HCT116 (cell line): ENCODE measurements at regions not wholly inside any gene's neighbourhood (a gene's known extent, or its start where the extent isn't known, plus 50 kb on each side); places are given as distances from the start of the nearest gene placed in this dataset.

Experiments
- ATAC-seq: fragments of 200-7000 bp; cut with Tn5 transposase; 2 replicates; pipeline ENCODE4 v1.9.1; 2020; ENCODE audit warnings: mild to moderate bottlenecking, moderate library complexity
- BruUV-seq: library from RNA; stranded (reverse); fragments of 400-500 nt; replicated peaks from 2 replicates; lab custom pipeline; 2021; lab: Mats Ljungman, UMichigan
- CTCF ChIA-PET: fragments of 300-600 bp; sonication (Branson Sonifier 250); formaldehyde crosslinking; loops from one replicate; lab custom pipeline; 2021; ENCODE audit warnings: antibody characterized with exemption; lab: Charles Lee
- POLR2A ChIA-PET: fragments of 300-600, 350-600 bp; sonication (Branson Sonifier 250); formaldehyde crosslinking; loops from one replicate; lab custom pipeline; 2021; ENCODE audit warnings: antibody characterized with exemption; lab: Charles Lee
- RAD21 ChIA-PET, 2 experiments: fragments of 300-600 bp; sonication (Branson Sonifier 250); formaldehyde crosslinking; loops; one replicate each; lab custom pipeline; 2023; ENCODE audit warnings: low total read pairs in 2 of 2; ENCODE audit not compliant: uncharacterized antibody in 2 of 2, unreplicated experiment in 2 of 2, low non-redundant PET in 1 of 2; lab: Charles Lee
- DNase-seq: peaks from one replicate; pipeline ENCODE4 v3.0.0-alpha.2; 2010; ENCODE audit warnings: low read depth, low spot score
- H2AFZ ChIP-seq: fragments of 200-600 bp; shearing (Covaris generic), sonication (generic); 2 replicates; pipeline ENCODE4 v1.6.1; 2017; ENCODE audit warnings: low read depth, mixed run types, mixed read lengths, antibody characterized with exemption, low read length; ENCODE audit not compliant: poor library complexity, severe bottlenecking
- H3K27ac ChIP-seq: 2 replicates; pipeline ENCODE4 v1.5.1; 2012; ENCODE audit warnings: low read depth, low read length
- H3K27me3 ChIP-seq: fragments of 200-600 bp; sonication (generic); 2 replicates; pipeline ENCODE4 v1.6.1; 2016; ENCODE audit warnings: mixed run types, low read length, mixed read lengths; ENCODE audit not compliant: insufficient read depth
- H3K36me3 ChIP-seq, 2 experiments: fragments of 200-500 bp in 1 of 2; fragments of 200-600 bp in 1 of 2; sonication (Bioruptor generic) in 1 of 2; sonication (generic) in 1 of 2; 2 replicates each; pipeline versions ENCODE4 v1.5.1 to v1.6.1; 2014 to 2016; ENCODE audit warnings: low read length in 2 of 2, inconsistent platforms in 1 of 2, mixed read lengths in 1 of 2, mixed run types in 1 of 2; ENCODE audit not compliant: insufficient read depth in 2 of 2, control insufficient read depth in 1 of 2
- H3K4me1 ChIP-seq, 2 experiments: fragments of 200-600 bp in 1 of 2; sonication (generic) in 1 of 2; 2 replicates each; pipeline versions ENCODE4 v1.5.1 to v1.6.1; 2012 to 2017; ENCODE audit warnings: low read length in 2 of 2, inconsistent platforms in 1 of 2, mild to moderate bottlenecking in 1 of 2, mixed read lengths in 1 of 2, mixed run types in 1 of 2, moderate library complexity in 1 of 2; ENCODE audit not compliant: insufficient read depth in 2 of 2, control insufficient read depth in 1 of 2
- H3K4me2 ChIP-seq: fragments of 200-600 bp; sonication (generic); 2 replicates; pipeline ENCODE4 v1.6.1; 2017; ENCODE audit warnings: mixed run types, low read length, mixed read lengths
- H3K4me3 ChIP-seq, 2 experiments: fragments of 200-600 bp in 1 of 2; sonication (generic) in 1 of 2; replicated peaks in 1 of 2; 2 replicates each; pipeline ENCODE4 v1.5.1; 2011 to 2016; ENCODE audit warnings: low read length in 2 of 2, control low read depth in 1 of 2, low read depth in 1 of 2, mild to moderate bottlenecking in 1 of 2, mixed read lengths in 1 of 2, mixed run types in 1 of 2
- H3K79me2 ChIP-seq: fragments of 200-600 bp; sonication (generic); 2 replicates; pipeline ENCODE4 v1.6.1; 2017; ENCODE audit warnings: mild to moderate bottlenecking, mixed run types, low read length, moderate library complexity, mixed read lengths; ENCODE audit not compliant: insufficient read depth
- H3K9ac ChIP-seq: fragments of 200-600 bp; sonication (generic); 2 replicates; pipeline ENCODE4 v1.6.1; 2016; ENCODE audit warnings: low read length, mixed read lengths
- H3K9me2 ChIP-seq: fragments of 200-600 bp; sonication (generic), shearing (Covaris generic); 2 replicates; pipeline ENCODE4 v1.6.1; 2017; ENCODE audit warnings: mixed run types, mild to moderate bottlenecking, moderate library complexity; ENCODE audit not compliant: insufficient read depth
- H3K9me3 ChIP-seq, 2 experiments: fragments of 200-500 bp in 1 of 2; fragments of 200-600 bp in 1 of 2; sonication (Bioruptor generic) in 1 of 2; sonication (generic) in 1 of 2; 2 replicates each; pipeline ENCODE4 v1.6.1; 2014 to 2017; ENCODE audit warnings: low read length in 2 of 2, mixed read lengths in 2 of 2, inconsistent platforms in 1 of 2, low read depth in 1 of 2, mild to moderate bottlenecking in 1 of 2, mixed run types in 1 of 2, moderate library complexity in 1 of 2; ENCODE audit not compliant: control insufficient read depth in 1 of 2, insufficient read depth in 1 of 2
- H4K20me1 ChIP-seq: fragments of 200-600 bp; sonication (generic), shearing (Covaris generic); 2 replicates; pipeline ENCODE4 v1.6.1; 2017; ENCODE audit warnings: mixed run types, mild to moderate bottlenecking, moderate library complexity; ENCODE audit not compliant: insufficient read depth
- CEBPB ChIP-seq: IDR thresholded peaks from 2 replicates; pipeline ENCODE4 v1.6.1; 2012; ENCODE audit warnings: low read depth
- ELF1 ChIP-seq: IDR thresholded peaks from 2 replicates; pipeline ENCODE4 v1.6.1; 2012; ENCODE audit warnings: low read depth, borderline replicate concordance
- EZH2 ChIP-seq: fragments of 200-600 bp; sonication (generic); IDR thresholded peaks from 2 replicates; pipeline ENCODE4 v1.6.1; 2017; ENCODE audit warnings: antibody characterized with exemption, mixed run types
- EZH2phosphoT487 ChIP-seq: fragments of 200-600 bp; IDR thresholded peaks from 2 replicates; pipeline ENCODE4 v1.6.1; 2018; ENCODE audit warnings: antibody characterized with exemption, borderline replicate concordance
- FOSL1 ChIP-seq: IDR thresholded peaks from 2 replicates; pipeline ENCODE4 v1.6.1; 2012; ENCODE audit warnings: low read depth
- JUND ChIP-seq: IDR thresholded peaks from 2 replicates; pipeline ENCODE4 v1.6.1; 2012
- POLR2A ChIP-seq: IDR thresholded peaks from 2 replicates; pipeline ENCODE4 v1.7.0; 2011; ENCODE audit warnings: borderline replicate concordance; ENCODE audit not compliant: insufficient read depth, insufficient read length; ENCODE audit errors: extremely low read depth
- SIN3A ChIP-seq: IDR thresholded peaks from 2 replicates; pipeline ENCODE4 v1.6.1; 2012; ENCODE audit warnings: low read depth
- TCF7L2 ChIP-seq: IDR thresholded peaks from 2 replicates; pipeline ENCODE4 v1.7.0; 2011; ENCODE audit warnings: borderline replicate concordance, inconsistent platforms; ENCODE audit not compliant: insufficient read depth, insufficient read length; ENCODE audit errors: extremely low read depth
- ZNF274 ChIP-seq: fragments of 200-500 bp; sonication (Bioruptor generic); IDR thresholded peaks from 2 replicates; pipeline ENCODE4 v1.6.1; 2014; ENCODE audit warnings: mild to moderate bottlenecking, low read depth, low read length, inconsistent platforms
- intact Hi-C: fragments of 100-400 bp; cut with micrococcal nuclease; formaldehyde crosslinking; loops from 2 replicates; pipeline ENCODE4 v1.10.0; 2022
- TF ChIP-seq, protein P1 (sequence below): IDR thresholded peaks from 2 replicates; pipeline ENCODE4 v1.6.1; 2011; ENCODE audit warnings: mild to moderate bottlenecking, low read length, moderate library complexity; ENCODE audit not compliant: insufficient replicate concordance; ENCODE audit errors: extremely low read depth
- TF ChIP-seq, protein P2 (sequence below), 3 experiments: fragments of 200-600 bp in 1 of 3; sonication (generic) in 1 of 3; IDR thresholded peaks in 2 of 3; conservative IDR thresholded peaks in 1 of 3; 2 replicates each; pipeline ENCODE4 v1.5.1; 2012 to 2017; ENCODE audit warnings: low read depth in 2 of 3, low read length in 2 of 3, antibody characterized with exemption in 1 of 3, borderline replicate concordance in 1 of 3, control low read depth in 1 of 3, mild to moderate bottlenecking in 1 of 3, mixed read lengths in 1 of 3, mixed run types in 1 of 3, moderate library complexity in 1 of 3; ENCODE audit not compliant: insufficient read depth in 1 of 3
- TF ChIP-seq, protein P3 (sequence below): IDR thresholded peaks from 2 replicates; pipeline ENCODE4 v1.6.1; 2012

DNA sequence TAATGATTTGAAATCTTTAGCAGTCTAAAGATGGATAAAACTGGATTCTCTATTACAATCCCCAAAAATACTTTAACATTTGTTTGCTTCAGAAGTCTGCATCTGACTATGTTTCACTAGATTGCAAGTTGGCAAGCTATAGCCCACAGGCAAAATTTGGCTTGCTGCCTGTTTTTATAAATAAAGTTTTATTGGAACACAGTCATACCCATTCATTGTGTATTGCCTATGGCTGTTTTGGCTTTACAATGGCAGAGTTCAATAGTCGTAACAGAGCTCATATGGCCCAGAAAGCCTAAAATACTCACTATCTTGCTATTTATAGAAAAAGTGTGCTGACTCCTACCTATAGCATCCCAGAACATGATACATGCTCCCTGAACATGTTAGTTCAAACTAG lies 89.0 kb upstream of the GPR141 start:
- Histone ChIP-seq H3K4me1 (no peaks in the 10 kb centered on the region), H3K27ac (no peak overlapping the region), H3K9me2 (no peaks in the 10 kb centered on the region), H3K36me3 (no peaks in the 10 kb centered on the region), H2AFZ (no peak overlapping the region), H3K4me2 (no peak overlapping the region), H3K27me3 (no peaks in the 10 kb centered on the region), H3K9me3 (no peaks in the 10 kb centered on the region), H3K4me3 (no peak overlapping the region), H3K79me2 (no peaks in the 10 kb centered on the region), H4K20me1 (no peaks in the 10 kb centered on the region), H3K9ac (no peak overlapping the region)
- RAD21 ChIA-PET = no interaction called here
- BruUV-seq = no TSS peak
- CTCF ChIA-PET = no interaction called here
- intact Hi-C loops = no loop called here
- POLR2A ChIA-PET = no interaction called here
- TF ChIP-seq FOSL1 = no peak
- TF ChIP-seq, protein P1, sequence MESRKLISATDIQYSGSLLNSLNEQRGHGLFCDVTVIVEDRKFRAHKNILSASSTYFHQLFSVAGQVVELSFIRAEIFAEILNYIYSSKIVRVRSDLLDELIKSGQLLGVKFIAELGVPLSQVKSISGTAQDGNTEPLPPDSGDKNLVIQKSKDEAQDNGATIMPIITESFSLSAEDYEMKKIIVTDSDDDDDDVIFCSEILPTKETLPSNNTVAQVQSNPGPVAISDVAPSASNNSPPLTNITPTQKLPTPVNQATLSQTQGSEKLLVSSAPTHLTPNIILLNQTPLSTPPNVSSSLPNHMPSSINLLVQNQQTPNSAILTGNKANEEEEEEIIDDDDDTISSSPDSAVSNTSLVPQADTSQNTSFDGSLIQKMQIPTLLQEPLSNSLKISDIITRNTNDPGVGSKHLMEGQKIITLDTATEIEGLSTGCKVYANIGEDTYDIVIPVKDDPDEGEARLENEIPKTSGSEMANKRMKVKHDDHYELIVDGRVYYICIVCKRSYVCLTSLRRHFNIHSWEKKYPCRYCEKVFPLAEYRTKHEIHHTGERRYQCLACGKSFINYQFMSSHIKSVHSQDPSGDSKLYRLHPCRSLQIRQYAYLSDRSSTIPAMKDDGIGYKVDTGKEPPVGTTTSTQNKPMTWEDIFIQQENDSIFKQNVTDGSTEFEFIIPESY = no peak
- TF ChIP-seq JUND = no peak
- TF ChIP-seq EZH2 = no peak
- TF ChIP-seq, protein P2, sequence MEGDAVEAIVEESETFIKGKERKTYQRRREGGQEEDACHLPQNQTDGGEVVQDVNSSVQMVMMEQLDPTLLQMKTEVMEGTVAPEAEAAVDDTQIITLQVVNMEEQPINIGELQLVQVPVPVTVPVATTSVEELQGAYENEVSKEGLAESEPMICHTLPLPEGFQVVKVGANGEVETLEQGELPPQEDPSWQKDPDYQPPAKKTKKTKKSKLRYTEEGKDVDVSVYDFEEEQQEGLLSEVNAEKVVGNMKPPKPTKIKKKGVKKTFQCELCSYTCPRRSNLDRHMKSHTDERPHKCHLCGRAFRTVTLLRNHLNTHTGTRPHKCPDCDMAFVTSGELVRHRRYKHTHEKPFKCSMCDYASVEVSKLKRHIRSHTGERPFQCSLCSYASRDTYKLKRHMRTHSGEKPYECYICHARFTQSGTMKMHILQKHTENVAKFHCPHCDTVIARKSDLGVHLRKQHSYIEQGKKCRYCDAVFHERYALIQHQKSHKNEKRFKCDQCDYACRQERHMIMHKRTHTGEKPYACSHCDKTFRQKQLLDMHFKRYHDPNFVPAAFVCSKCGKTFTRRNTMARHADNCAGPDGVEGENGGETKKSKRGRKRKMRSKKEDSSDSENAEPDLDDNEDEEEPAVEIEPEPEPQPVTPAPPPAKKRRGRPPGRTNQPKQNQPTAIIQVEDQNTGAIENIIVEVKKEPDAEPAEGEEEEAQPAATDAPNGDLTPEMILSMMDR (IDR thresholded peaks at IDR 0.05 in 2 of 3, conservative IDR thresholded peaks at IDR 0.05 in 1 of 3; ENCODE audit: borderline replicate concordance in 1 of 3, insufficient read depth in 1 of 3, low read depth in 2 of 3, low read length in 2 of 3) = no peak
- TF ChIP-seq ZNF274 = no peak
- TF ChIP-seq, protein P3, sequence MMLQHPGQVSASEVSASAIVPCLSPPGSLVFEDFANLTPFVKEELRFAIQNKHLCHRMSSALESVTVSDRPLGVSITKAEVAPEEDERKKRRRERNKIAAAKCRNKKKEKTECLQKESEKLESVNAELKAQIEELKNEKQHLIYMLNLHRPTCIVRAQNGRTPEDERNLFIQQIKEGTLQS = no peak
- no peak for TF ChIP-seq POLR2A
- TF ChIP-seq EZH2phosphoT487 = no peak
- no peak for TF ChIP-seq ELF1
- no peak for TF ChIP-seq SIN3A
- no peak for TF ChIP-seq CEBPB
- TF ChIP-seq TCF7L2 = no peak
- ATAC-seq = no peak
- no peak for DNase-seq
